GM19043 (cell line): ENCODE measurements at regions not wholly inside any gene's neighbourhood (a gene's known extent, or its start where the extent isn't known, plus 50 kb on each side); places are given as distances from the start of the nearest gene placed in this dataset.

Source experiments
- ATAC-seq: cut with Tn5 transposase; IDR thresholded peaks from one replicate; pipeline ENCODE4 v1.9.1; 2021; ENCODE audit warnings: low read depth; ENCODE audit not compliant: unreplicated experiment

DNA sequence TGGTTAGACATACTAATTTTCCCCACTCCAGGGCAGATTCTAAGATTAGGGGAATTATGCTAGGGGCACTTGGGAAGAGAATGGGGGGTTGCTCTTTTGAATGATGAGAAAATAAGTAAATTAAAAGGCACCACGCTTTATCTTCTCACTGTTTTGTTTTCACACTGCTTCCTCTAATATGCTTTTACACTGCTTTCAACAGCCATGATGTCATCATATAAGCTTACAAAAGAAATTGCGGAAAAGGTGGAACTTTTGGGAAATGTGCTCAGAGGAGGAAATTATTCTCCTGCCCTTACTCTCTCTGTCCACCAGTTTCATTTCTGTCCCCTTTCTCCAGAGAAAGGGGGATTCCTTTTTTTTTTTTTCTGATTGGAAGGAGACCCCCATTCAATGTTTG, 308.2 kb downstream of the TOX3 start:
- ATAC-seq = no peak

DNA sequence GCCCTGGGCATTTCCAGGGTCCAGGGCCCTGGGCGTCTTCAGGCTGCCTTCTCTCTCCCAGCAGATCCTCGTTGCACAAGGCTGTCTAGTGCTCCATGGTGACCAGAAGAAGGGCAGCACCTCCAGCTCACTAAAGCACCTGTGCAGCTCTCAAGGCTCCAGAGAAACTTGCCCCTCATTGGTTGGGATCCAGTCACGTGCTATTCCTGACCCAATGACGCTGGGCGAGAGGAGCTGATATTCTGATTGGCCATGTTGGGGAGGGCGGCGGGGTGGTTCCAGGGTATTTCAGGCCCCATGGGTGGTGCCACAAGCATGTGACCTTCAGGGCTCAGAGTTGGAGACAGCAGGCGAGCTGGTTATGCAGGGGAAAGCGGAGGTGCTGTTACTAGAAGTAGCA, 309.1 kb downstream of the TOX3 start:
- no peak for ATAC-seq

DNA sequence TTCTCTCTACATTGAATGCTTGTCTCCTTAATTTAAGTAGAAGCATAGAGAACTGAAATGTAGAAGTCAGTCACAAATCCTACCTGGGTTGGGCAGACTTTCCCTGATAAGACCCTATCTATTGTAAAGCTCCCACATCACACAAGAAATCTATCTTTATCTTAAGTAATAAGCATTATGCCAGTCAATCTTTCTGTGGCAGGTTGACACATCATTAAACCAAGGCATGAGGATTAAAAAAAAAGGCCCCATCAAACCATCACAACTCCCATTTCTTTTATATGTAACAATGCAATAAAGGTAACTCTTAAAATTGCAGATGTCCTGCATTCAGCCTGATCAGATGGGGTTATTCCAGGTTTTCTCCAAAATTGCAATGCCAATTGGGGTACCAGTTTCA, 311.8 kb downstream of the TOX3 start:
- ATAC-seq = no peak

DNA sequence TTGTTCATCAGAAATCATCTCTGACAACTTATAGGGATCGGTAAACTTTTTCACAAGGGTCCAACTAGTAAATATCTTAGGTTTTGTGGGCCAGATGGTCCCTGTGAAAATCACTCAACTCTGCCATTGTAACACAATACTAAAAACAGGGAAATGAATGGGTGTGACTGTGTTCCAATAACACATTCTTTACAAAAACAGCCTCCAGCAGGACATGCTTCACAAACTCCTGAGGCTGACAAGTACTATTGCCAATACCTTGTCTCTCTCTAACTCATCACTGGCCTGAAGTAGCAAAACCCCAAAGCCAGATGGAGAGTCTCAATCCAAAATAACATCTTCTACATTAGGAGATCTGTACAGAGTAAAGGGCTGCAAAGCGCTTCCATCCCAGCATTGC, 312.3 kb downstream of the TOX3 start:
- ATAC-seq = no peak

DNA sequence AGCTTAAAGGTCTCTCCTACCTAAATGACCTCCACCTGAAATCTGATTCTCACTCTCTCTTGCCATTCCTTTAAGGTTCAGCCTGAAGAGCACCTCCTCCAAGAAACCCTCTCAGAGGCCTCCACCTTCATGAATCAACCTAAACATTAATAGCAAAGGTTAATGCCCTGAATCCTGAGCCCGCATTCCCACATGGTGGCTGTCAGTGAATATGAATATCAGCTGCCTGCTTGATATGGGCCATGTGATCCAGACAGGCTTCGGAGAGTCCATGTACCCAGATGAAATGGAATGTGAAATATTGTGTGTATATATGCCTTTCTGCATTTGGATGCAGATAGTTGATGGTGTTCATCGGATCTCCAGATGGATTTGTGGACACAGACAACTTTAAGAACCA, 317.5 kb downstream of the TOX3 start:
- ATAC-seq = no peak

DNA sequence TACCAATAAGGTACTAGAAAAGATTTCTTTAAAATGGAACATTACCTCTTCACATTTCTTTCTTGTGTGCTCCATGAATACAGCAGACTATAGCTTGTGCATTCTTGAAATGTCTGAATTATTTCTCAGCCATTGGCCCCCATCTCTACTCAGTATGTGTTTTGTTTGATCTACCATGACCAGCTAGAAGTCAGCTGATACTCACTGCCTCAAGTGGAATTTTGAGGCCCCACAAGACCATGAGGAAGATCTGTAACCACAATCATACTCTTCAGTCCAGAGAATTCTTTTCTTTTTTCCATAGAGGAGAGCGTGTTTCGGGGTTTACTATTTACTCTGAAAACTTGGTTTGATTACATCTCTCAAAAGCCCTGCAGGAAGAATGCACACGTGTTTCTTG, 319.1 kb downstream of the TOX3 start:
- ATAC-seq = no peak

DNA sequence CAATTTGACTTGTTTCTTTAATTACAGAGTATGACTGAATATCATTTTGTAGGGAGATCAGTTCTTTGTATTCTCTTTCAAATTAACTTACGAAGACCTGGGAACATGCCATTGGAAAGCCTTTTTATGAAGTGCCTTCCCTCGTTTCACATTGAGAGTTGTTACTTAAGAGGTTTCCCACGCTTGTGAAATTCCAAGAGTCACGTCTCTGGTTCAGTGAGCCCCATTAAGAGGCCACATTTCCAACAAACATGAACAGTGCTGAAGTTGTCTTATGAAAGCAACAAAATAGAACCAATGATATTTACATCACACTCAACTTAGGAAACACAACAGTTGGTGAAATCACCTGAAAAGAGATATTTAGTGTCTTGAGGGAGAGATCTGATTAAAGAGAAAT, 334.1 kb downstream of the TOX3 start:
- no peak for ATAC-seq

DNA sequence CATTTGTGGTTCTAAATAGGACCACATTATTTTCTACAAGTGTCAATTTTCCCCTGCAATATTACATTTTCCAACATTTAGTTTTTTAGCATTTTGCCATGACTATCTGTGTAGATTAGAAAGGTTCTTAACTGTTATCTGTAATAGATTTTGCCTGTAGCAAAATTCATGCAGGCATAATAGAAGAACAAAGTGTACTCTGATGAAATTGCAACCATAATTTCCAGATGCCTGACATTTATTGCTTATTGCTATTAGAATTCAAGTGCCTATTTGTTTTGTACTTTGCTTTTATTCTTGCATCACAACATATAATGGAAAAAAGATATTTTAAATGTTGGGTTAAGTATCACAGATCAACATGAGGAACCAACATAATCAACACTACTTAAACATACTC, 337.7 kb downstream of the TOX3 start:
- no peak for ATAC-seq

DNA sequence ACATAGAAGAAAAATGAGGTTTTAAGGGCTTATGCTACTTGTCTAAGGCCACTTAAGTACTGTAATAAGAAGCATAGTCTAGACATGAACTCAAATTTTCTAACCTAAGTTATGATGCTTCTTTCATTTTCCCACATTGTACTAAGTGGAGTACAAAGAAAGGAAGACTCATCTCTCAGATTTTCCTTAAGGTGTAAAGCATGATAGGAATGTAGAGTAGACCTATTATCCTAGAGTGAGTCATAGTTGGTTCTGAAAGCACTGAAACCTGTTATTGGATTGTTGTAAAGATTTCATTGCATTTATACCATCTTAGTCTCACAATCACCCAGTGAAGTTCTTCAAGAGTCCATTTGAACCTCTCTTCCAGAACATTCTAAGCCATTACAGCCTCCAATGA, 343.8 kb downstream of the TOX3 start:
- ATAC-seq = no peak

DNA sequence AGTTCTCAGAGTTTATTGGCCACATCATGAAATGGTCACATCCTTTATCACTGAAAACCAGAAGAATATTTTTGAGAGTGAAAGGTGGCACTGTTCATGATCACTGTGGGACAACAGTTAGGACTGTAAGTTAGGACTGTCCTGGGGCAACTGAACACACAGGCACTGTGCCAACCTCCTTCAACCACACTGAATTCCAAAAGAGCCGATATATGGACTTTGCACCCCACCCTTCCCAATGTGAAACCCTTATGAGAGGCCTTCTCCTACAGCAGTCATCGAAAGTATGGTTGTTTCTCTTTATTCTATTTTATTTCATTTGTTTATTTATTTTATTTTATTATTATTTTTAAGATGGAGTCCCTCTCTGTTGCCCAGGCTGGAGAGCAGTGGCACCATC, 353.5 kb downstream of the TOX3 start:
- ATAC-seq = no peak

DNA sequence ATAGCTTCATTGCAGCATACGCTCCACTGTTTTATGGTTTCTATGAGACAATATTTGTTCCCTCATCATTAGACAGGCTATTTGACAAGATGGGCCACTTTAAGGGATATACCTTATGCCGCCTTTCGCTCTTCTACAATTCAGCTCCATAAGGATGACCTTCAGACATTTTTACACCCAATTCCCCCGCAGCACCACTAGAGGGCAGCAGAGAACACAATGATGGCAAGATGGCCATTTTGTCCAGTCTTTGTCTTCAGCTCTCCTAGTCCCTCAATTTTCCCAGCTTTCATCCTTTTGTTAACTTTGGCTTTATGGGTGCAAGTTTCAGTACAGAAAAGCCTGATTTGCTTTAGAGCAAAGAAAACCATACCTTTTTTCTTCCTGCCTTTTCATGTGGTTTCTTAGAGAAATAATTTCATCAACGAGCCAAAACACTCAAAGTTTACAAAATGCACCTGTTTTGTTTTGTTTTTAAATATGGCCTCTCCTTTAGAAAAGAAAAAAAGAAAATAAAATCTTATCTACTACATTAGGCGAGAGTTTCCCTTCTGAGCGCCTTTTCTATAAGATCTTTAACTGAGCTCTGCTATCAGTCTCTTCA, 355.3 kb downstream of the TOX3 start:
- ATAC-seq = no peak

DNA sequence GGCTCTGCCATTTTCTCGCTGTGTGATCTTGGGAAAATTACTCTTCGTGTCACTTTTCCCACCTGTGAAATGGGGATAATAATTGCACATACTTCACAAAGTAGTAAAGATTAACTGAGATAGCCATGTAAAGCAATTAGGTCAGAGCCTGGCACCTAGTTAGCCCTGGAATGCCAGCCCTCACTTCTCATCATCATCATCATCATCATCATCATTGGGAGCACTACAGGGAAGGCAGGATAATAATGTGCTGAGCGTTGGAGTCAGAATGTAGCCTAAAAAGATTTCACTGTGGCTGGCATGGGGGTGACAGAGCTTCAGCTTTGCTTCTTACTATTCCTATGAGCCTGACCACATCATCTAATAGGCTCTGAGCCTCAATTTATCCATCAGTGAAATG, 362.6 kb downstream of the TOX3 start:
- no peak for ATAC-seq

DNA sequence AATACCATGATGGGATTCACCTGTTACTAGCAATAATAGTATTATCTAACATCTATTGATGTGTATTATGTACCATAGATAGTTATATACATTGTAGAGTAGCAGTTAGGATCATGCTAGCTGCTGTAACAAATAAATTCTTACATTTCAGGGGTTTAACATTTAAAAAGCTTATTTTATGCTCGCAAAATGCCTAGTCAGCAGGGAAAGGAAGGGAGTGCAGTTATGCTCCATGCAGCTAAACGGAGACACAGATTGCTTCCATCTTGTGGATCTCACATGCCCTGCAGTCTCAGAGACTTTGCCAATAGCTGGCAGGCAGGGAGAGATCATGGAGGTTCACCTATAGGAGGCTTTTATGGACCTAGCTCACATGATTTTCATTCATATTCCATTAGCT, 364.1 kb downstream of the TOX3 start:
- no peak for ATAC-seq

DNA sequence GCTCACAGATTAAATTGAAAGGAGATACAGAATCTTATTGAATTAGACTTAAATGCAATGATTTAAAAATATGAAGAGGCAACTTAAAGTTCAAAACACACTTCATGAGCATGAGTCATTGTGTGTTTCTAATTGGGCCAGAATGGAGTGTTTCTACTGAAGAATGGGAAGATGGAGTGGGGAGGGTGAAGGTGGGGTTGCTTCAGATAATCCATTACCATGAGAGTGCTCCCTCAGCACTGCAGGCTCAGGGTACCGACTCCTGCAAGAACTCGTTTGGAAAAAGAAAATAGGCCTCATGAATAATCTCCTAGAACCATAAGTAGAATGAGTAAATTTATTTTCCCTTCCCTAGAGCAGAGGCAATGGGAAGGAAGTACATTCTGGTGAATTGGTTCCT, 372.8 kb downstream of the TOX3 start:
- ATAC-seq = no peak

DNA sequence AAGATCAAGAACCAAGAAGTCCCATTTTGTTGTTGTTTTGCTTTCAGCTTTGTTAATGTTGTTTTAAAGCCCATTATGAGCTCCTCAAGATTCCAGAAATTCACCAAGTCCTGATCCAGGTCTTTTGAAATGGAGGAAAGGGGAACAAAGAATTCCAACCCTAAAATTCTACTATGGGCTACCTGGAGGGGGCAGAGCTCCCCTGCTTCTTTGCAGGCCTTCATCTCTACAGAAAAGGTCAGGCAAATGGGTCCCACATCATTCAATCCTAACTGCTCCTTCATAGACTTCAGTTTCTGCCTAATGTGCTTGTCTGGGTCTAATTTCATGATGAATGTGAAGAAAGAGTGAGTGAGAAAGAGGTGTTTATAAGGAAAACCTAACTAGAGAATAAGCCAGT, 375.5 kb downstream of the TOX3 start:
- no peak for ATAC-seq

DNA sequence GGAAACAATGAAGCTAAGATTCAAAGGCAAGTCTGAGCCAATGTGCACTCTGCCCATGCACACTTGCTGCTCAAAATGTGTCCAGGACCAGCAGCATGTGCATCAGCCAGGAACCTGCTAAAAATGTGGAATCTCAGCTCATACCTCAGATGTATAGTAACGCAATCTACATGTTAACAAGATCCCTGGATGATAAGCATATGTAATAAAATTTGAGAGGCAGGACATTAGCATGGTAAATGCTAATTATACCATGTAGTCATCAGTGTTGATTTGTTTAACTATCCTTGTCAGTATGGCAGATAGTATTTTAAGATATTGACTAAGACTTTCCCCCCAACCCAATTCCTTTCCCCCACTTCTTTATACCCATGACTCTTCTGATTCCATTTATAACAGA, 379.6 kb downstream of the TOX3 start:
- no peak for ATAC-seq

DNA sequence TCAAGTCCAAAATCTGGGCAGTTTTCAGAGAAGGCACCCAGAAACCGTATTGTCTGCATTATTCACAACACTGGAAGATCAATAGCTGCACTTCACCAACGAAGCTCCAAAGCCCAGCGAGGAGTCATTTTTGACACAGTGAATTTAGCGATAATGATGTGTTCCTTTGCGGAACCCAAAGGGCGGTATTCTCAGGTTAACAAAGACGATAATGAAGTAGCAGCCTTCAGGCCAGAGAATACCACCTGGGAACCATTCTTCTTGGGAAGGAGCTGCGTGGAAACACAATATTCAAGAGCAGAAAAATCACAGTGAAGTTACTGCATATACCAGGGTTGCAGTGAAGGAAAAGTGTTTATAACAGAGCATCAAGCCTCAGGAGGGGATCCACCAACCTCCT, 381.0 kb downstream of the TOX3 start:
- ATAC-seq = no peak

DNA sequence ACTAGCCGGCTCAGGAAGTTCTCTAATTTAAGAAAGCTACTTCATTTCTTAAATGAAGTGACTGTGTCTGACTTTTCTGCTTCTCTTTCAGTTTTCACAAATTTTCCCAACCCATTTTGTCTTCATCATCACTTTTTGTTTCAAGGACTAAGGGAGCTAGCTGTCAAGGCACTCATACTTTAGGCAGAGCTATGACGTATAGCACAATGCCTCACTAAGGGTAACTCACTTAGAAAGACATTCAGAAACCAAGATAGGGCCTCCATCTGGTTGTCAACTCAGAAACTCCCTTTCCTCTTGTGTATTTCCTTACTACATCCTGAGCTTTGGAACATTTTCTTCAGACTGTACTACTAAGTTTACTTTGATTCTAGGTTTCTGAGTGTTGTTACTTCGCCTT, 397.9 kb downstream of the TOX3 start:
- no peak for ATAC-seq

DNA sequence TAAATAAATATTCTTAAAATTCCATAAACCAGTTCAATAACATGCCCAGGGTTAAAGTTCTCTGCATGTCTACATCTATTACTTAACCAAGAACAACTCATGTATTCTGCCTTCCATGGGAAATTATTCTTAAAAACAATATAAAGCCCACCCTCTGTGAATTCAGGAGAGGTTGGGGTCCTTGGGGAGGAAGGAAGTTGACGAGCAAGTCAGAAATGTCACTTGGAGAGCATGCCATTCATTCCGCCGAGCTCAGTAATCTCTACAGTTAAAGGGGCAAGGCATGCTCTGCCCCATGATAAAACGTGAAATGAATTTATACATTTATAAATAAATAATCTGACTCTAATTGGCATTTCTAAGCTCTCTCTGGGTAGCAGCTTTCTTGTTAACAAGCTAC, 405.1 kb downstream of the TOX3 start:
- ATAC-seq = no peak

DNA sequence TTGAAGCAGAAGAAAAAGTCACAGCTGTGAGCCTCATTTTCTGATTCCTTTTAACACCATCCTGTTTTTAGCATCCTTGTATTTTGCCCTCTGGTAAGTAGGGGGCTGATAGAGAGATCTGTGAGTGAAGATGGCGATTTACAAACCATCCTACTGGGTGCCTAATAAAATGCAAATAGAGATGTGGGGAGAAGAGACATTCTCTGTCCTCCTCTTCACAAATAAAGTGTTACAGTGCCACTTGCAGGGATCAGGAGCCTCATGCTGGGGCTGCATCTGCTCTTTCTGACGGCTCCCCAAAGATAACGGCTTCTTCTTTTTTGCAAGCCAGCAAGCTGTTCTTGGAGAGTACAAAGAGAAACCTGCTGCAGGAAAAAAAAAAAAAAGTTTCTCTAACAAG, 418.6 kb downstream of the TOX3 start:
- no peak for ATAC-seq

DNA sequence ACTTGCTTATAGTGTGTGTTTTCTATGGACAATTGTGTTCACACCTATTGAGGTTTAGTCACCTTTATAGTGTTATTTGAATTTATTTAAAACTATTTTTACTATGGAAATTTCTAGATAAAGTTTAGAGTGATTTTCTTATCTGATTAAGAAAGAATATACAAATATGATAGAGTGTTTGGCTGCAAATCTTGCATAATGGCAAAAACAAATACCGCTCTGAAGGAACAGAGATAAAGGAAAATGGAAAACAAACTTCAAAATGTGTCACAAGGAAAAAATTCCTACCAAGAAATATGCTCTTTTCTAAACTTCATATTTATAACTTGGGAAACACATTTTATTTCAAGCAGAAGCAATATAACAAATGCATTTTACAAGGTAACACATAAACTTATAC, 423.1 kb downstream of the TOX3 start:
- no peak for ATAC-seq

DNA sequence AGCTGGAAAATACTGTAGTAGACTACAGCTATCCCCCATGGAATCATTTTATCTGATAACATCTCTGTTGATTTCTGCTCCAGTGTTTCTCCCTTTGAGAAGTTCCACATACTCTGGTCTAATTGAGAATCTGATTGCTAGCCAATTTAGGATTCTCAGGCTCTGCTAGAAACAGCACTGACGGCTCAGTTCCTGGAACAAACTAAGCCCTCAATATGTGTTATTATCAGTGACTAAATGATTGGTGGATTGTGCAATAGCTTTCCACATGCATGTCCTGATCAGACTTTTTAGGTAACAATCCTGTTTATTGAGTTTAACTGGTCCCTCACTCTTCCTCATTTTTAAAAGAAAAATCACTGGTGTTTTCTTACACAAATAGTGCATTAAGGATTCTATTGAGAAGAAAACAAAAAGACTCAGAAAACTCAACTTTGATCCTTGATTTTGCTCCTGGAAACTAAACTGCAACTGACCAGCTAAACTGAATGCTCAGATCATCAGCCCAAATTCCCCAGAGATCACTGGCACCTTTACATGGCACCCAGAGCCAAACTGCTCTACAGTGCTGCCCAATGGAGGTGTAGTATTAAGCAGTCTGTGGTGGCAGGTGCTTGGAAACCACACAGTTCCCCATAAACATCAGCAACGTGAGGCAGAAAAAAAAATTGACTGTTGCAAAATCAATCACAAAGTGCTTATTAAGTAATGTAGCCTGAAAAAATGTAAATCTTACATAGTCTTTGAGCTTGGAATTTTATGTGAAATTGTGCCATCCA, 423.7 kb downstream of the TOX3 start:
- ATAC-seq = no peak

DNA sequence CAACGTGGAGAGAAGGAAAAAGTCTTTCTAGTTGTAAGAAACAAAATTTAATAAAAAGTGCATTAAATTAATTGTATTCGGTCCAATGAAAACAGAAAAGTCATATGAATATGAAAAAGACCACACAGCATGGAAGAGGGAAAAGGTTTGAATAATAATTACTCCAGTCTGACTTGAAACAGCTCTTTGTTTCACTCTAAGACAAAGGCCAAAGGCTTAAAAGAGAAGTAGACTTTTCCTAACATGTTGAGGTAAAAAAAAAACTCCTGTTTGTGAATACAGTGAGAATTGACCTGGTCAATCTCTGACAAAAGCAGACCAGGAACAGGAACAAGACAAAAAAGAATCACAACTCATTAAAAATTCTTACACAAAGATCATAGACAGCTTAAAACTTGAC, 429.8 kb downstream of the TOX3 start:
- ATAC-seq = no peak
